GM19468 (cell line): ENCODE measurements at regions not wholly inside any gene's neighbourhood (a gene's known extent, or its start where the extent isn't known, plus 50 kb on each side); places are given as distances from the start of the nearest gene placed in this dataset.
"Not testable (repeated sequence)": the region's sequence is repeated elsewhere in the genome, so short reads cannot be mapped to it uniquely, and the experiment has no call there.

Source experiments
- ATAC-seq: cut with Tn5 transposase; IDR thresholded peaks from one replicate; pipeline ENCODE4 v1.9.1; 2021; ENCODE audit warnings: mild to moderate bottlenecking, moderate library complexity, moderate number of reproducible peaks; ENCODE audit not compliant: unreplicated experiment; ENCODE audit errors: extremely low read depth

DNA sequence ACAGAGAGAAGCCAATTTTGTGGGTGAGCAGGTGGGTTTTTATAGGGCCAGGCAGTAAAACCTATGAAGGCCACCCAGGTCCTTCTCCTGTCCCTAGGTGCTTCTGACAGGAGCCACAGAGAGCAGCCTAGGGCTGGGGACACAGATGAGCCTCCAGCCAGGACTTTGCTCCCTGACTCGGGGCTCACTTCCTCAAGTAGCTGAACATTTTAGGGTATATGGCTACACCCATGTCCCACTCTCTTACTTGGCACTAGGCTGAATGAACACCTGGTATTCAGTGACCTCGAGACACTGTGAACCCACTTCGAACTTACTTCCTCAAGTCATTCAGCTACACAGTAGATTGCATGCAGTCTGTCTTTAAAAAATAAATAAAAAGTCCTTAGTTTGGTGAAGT lies 217.3 kb downstream of the MID1IP1 start:
- no peak for ATAC-seq

DNA sequence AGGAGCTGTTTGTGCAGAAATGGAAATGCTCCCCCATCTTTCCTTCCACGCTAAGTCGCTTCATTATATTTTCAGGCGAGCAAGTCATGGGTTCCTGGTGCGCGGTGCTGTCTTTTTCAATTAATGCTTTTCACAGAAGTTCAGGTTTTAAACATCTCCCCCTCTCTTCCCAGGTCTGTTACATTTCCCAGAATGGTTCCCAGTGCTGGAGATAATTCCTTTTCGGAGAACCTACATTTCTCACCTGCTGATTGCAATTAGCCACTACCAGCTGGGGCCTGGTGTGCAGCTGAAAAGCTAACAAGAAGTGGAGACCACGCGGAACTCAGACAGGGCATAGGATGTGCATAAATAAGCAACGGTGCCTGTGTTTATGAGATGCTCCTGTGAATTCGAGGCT lies 217.8 kb downstream of the MID1IP1 start:
- ATAC-seq, result no peak

DNA sequence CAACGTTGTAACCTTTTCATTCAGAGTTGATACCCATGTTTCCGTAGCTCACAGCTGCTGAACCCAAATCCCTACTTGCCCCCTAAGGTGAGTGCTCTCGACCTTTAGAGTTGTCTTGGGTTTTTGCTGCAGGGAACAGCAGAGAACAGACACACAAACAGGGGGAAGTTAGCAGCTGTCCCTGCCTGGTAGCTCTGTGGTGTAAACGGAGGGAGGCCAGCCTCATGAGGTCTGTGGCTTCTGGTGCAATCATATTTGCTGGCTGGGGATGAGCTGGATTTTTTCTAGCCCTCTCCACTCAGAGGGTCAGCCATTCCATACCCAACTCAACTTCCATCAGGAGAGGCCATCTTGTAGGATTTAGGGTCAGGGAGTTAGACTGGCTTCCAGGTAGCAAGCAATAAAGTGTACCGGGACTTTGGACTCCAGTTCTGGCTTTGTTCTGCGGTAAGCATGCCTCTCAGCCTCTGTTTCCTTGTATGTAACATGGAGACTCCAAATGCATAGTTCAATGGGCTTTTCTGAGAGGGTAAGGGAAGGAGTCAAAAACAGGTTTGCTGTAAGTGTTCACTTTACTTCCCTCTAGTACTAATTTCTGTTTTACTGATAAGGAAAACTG lies 218.9 kb downstream of the MID1IP1 start:
- ATAC-seq, result no peak

DNA sequence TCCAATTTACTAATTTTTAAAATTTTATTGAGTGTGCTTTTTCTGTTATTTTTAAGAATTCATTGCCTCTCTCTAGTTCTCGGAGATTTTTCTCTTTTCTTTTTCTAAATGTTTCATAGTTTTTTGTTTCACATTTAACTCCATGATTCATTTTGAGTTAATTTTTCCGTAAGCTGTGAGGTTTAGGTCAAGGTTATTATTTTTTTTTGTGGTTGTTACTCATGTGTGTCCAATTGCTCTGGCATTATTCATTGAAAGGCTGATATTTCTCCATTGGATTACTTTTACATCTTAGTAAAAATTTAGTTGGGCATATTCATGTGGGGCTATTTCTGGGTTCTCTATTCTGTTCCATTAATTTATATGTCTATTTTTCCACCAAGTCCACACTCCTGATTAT lies 220.8 kb downstream of the MID1IP1 start:
- no peak for ATAC-seq

DNA sequence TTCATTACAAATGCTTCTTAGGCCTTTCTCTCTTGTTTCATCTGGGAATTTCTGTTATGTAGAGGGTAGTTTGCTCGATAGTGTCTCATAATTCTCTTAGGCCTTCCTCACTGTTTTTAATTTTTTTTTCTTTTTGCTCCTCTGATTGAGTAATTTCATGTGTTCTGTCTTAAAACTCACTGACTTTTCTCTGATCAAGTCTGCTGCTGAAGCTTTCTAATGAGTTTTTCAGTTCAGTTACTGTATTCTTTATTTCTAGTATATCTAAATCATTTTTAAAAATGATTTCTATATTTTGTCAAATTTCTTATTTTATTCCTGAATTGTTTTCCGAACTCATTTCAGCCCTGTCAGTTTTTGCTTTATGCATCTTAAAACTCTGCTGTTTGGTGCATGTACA lies 228.0 kb downstream of the MID1IP1 start:
- ATAC-seq, result no peak

DNA sequence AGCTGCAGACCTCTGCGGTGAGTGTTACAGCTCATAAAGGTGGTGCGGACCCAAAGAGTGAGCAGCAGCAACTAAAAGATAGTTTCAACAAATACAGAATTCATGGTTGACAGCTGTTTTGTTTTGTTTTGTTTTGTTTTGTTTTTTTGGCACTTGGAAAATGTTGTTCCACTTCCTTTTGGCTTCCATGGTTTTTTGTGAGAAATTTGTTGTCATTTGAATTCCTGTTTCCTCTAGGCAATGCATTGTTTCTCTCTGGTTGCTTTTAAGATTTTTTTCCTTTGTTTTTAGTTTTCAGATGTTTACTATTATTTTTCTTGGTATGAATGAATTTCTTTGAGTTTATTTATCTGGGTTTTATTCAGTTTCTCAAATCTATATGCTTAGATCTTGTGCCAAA lies 229.4 kb downstream of the MID1IP1 start:
- ATAC-seq, result no peak

DNA sequence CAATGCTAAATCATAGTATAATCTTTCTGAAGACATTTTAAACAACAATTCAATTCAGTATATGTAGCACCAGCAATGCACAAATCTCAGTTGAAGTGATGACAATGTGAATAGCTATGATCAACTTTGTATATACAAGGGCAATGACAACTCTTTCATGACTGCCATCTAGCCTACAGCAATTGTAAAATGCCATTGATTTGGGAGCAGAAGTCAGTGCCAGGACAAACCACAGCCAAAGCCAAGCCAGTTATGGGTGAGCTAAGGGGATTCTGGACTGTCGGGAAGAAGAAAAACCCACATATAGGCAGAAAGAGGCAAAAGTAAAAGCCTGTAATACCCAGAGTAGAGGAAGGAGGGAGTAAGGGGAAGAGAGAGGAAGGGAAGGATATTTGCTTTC lies 238.6 kb downstream of the MID1IP1 start:
- no peak for ATAC-seq

DNA sequence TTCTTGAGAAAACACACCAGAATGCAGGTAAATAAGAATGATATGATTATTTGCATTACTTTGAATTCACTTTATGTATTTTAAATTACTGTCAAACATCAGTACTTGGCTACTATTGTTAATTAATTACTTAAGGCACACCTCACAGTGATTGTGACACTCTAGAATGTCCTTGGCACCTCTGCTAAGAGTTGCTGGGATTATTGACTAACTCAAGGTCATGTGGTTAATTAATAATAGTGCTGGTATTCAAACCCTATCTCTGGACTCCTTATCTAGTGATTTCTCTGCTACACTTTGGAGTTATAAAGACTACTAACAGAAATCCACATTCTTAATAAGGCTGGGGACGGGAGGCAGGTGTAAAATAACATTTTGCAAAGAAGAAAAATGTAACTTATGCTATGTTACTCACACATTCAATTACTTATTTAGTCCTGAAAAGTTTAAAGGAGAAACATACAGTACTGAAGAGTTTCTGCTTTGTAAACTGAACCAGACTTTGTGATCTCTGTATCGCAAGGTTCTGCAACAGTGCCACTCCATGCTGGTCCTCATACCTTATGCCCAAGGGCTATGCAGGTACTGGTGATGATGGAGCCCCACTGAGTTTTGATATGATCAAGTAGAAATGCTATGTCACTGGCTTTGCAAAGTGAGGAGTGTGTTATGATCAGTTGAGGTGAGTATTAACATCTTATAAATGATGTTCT lies 242.7 kb downstream of the MID1IP1 start:
- no peak for ATAC-seq

DNA sequence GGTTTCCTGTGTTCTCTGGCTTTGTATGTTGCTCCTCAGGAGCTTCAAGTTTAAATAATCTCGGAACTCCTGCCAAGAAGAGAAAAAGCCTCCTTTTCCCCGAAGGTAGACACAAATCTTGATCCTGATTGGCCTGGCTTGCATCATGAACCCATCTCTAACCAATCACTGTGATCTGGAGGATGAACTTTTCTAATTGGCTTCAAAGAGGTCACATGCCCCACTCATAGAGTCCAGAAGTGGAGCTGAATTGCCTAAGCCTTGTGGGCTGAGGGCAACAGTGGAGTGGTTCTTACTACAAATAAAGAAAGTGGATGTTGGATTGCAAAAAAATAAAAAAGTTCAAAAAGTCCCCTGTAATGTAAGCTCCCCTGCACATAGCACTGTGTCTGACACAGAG lies 245.9 kb downstream of the MID1IP1 start:
- ATAC-seq, result no peak

DNA sequence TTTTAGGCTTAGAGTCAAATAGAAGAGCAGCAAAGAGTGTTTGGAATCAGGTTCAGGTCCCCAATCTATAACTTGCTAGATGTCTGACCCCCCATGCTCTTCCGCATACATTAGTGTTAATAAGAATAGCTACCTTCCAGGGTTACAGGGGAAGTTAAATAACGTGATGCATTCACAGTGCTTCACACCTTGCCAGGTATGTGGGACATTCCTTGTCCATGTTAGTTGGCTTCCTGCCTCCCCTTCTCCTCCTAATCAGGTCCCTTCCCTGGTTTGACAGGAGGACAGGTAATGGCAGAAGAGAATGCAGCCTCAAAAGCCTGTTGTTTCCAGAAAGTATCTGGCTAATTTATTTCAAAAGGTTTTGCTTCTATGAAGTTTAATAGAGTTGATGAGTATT lies 248.7 kb downstream of the MID1IP1 start:
- ATAC-seq, result no peak

DNA sequence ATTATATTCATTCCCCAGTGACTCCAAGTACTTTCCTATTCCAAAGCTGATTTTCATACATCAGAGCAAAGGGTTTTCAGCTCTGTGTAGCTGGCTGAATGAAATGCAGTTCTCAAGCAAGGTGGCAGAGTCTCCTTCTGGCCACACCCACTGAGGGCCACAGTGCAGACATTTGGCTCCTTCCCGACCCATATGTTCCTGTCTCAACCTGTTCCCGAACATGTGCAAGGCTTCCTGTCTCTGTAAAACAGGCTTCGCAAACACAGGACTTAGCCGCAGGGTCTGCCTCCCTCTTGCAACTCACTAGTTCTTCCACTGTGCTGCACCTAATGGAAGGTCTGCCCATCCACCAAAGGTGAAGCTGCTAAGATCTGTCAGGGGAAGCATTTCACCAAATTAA lies 249.2 kb downstream of the MID1IP1 start:
- no peak for ATAC-seq

DNA sequence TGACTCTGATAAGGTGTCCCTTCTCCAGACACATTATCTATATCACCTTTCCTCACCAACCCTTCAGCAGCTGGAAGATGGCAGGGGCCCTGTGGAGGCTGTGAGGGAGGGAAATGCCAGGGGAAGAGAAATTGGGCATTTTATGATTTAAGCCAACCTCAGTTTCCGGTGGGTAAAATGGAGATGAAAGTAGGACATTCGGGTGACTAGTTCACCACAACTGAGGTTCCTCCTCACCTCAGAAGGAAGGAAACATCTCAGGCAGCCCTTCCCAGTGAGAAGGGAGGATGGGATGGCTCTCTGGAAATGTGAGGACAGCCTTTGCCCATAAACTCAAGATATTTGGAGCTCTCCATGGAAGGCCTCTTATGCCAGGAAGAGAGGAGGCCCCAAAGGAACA lies 251.5 kb downstream of the MID1IP1 start:
- ATAC-seq, result no peak

DNA sequence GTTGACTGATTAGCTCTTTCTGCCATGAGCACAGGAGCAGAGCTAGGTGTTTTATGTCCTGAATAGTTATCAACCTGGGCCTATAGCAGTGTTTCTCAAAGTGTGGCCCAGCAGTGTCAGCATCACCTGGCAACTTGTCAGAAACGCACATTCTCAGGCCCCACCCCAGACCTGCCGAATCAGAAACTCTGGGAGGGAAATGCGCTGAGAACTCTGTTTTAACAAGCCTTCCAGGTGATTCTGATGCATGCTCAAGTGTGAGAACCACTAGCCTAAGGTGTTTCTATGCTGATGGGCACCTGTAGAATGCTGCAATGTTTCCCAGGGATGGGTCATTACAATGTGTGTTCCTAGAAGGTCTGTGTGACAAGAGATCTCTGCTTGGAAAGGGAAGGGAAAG lies 257.5 kb downstream of the MID1IP1 start:
- no peak for ATAC-seq

DNA sequence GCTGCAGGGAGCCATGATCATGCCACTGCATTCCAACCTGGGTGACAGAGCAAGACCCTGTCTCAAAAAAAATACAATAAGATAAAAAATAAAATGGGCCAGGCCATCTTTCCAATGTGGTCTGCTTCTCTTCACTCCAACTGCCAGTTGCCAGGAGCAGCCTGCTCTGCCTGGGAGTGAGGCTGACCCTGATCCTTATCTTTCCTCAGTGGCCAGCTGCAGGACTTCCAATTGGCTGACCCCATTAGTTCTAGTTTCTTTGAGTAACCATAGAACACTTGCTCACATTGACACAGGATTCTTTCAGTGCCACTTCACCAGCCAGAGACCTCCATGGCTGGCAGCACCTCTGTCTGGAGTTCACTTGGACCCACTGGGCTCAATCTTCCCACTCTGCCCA lies 258.6 kb downstream of the MID1IP1 start:
- no peak for ATAC-seq

DNA sequence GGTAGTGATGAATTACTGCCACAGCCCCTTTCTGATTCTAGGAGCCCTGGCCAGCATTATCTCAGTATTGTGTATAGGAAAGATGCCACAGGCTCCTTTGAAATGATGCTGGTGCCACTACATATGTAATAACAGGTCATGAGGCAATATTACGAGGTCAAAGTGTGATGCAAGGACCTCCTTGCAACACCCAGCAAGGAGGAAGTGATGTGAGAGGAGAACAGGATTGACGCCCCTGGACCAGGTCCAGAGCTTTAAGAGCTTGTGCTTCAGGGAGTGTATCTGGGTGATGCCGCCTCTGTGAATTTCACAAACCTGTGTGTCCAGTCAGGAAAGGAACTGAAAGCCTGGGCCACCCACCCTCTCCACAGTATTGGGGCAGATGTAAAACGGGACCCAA lies 261.8 kb downstream of the MID1IP1 start:
- ATAC-seq, result no peak

DNA sequence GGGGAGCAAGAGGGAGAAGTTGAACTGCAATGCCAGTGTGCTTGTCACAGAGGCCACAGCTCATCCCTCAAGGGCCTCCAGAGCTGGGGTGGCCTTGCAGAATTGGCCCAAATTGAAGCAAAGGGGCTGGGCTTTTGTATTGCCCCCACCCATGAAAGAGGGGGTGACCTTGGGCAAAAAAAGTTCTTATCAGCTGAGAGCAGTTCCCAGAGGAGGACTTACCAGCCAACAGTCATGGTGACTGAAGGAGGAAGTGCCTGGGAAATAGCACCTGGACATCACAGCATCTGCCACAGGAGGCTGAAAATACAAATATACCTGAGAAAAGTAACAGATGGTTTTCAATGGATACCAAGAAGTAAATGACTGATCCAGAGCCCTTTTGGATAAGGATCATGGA lies 262.4 kb downstream of the MID1IP1 start:
- ATAC-seq, result no peak

DNA sequence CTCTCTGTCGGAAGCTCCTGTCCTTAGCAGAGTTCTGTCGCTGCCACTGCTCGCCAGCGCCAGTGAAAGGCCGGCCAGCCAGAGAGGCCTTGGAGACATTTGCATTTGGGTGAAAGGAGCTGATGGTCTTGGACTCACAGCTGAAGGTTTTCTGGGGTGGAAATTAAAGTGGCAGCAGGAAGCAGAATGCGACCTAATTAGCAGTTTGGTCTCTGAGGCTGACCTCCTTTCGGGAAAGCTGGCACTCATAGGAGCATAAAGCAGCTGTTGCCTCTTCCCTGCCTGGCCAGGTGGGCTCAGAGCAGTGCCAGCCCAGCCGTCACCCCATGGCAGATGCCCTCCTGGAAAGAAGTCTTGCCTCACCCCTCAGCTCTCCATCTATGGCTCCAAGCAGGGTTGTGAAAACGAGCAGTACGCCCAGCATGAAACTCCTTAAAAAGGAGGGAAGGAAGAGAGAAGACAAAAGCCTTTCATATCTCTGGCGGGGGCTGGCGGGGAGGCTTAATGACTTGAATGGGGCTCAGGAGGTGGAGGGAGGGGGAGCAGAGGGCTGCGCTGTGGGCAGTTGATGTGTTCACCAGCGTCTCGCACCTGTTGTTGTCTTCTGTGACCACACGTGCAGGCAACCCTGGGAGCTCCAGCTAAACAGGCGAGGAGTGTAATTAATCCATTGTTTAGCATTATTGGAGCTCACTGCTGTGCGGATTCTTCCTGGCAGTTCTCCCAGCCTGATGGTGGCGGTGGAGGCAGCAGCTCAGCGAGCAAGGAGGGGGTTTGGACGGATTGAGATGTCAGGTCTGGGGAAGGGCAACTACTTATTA lies 264.0 kb downstream of the MID1IP1 start:
- no peak for ATAC-seq

DNA sequence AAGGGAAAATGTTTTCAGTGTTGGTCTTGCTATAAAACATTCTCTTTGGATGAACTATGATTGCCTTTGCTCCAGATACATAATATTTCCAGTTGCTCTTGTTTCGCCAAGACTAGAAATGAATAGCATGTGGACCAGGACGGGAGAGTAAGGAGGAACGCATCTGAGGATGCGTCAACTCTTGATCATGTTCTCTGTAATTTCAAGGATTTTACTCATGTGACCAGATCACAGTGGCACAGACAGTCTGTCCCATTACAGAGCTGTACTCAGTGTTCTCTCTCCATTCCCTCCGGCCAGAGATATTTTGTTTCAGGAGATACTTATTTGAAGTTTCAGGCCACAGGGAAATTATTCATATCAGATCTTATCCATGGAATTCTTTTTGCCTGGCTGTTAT lies 266.6 kb downstream of the MID1IP1 start:
- no peak for ATAC-seq

DNA sequence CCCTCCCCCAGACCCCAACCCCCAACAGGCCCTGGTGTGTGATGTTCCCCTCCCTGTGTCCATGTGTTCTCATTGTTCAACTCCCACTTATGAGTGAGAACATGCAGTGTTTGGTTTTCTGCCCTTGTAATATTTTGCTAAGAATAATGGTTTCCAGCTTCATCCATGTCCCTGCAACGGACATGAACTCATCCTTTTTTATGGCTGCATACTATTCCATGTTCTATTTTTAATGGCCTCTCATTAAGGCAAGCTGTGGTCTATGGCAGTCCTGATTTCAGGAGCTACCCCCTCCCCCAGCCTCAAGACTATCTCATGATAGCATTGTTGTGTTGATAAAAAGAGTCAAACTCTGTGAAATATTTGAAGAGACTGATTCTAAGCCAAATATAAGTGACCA lies 267.4 kb downstream of the MID1IP1 start:
- not testable (repeated sequence) for ATAC-seq

DNA sequence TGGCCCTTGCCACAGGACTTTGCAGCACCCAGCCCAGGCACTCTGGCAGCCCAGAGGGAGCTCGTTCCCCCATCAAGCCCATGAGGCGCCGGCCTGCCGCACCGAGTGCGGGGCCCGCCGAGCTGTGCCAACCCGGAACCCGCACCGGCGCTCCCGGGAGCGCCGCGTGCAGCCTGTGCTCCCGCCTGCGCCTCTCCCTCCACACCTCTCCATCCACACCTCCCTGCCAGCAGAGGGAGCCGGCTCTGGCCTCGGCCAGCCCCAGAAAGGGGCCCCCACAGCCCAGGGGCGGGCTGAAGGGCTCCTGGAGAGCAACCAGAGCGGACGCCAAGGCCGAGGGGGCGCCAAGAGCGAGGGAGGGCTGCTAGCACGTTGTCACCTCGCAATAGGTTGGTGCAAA lies 268.8 kb downstream of the MID1IP1 start:
- ATAC-seq, result no peak

DNA sequence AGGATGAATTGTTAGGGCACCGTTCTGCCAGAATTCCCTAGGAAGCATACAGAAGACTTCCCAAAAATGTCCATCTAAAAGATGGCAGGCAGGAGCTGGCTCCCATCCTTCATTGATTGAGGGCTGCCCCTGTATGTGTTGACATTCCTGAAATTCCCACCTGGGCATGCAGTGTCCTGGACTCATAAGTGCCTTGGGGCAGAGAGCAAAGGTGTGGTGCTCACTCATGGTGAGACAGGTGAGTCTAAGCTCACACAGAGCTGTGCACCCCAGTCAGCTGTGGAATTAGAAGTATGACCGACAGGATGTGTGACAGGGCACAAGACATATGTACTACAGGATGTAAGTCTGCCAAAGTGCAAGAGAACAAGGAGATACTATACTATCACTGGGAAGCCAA lies 271.9 kb downstream of the MID1IP1 start:
- no peak for ATAC-seq
